IMR-90 (cell line): ENCODE measurements at regions not wholly inside any gene's neighbourhood (a gene's known extent, or its start where the extent isn't known, plus 50 kb on each side); places are given as distances from the start of the nearest gene placed in this dataset.

Experiments
- ATAC-seq: fragments of 200-7000 bp; cut with Tn5 transposase; 2 replicates; pipeline ENCODE4 v1.9.1; 2020; ENCODE audit warnings: low read depth, mild to moderate bottlenecking, moderate library complexity
- BruUV-seq: library from RNA; stranded (reverse); fragments of 400-500 nt; replicated peaks from 2 replicates; lab custom pipeline; 2021; lab: Mats Ljungman, UMichigan
- CTCF ChIA-PET: fragments of 300-600 bp; formaldehyde crosslinking; extraction: SDS; loops from one replicate; lab custom pipeline; 2021; ENCODE audit warnings: antibody characterized with exemption; lab: Yijun Ruan, JAX
- POLR2A ChIA-PET: fragments of 300-600 bp; sonication (Branson Sonifier 250); formaldehyde crosslinking; loops from one replicate; lab custom pipeline; 2022; ENCODE audit warnings: antibody characterized with exemption; ENCODE audit not compliant: unreplicated experiment; lab: Charles Lee
- DNase-seq: peaks from one replicate; pipeline ENCODE4 v3.0.0; 2013
- H2AFZ ChIP-seq: replicated peaks from 2 replicates; pipeline ENCODE3; 2013; ENCODE audit warnings: low read length, mild to moderate bottlenecking; ENCODE audit not compliant: poor library complexity
- H2AK5ac ChIP-seq: 2 replicates; pipeline ENCODE4 v1.6.1; 2013; ENCODE audit warnings: low read depth, low read length, inconsistent platforms
- H2AK9ac ChIP-seq: replicated peaks from 2 replicates; pipeline ENCODE3; 2013; ENCODE audit warnings: mild to moderate bottlenecking, low read depth, low read length, moderate library complexity; ENCODE audit not compliant: poor library complexity
- H2BK120ac ChIP-seq: 2 replicates; pipeline ENCODE4 v1.6.1; 2013; ENCODE audit warnings: low read depth, low read length, inconsistent platforms
- H2BK15ac ChIP-seq: 3 replicates; pipeline ENCODE4 v1.6.1; 2013; ENCODE audit warnings: low read depth, low read length, inconsistent platforms
- H2BK20ac ChIP-seq: 2 replicates; pipeline ENCODE4 v1.6.1; 2013; ENCODE audit warnings: low read depth, mild to moderate bottlenecking, inconsistent platforms, low read length, moderate library complexity
- H2BK5ac ChIP-seq: 2 replicates; pipeline ENCODE4 v1.6.1; 2013; ENCODE audit warnings: mild to moderate bottlenecking, low read depth, low read length, inconsistent platforms; ENCODE audit not compliant: poor library complexity, severe bottlenecking
- H3K14ac ChIP-seq: replicated peaks from 2 replicates; pipeline ENCODE4 v1.6.1; 2013; ENCODE audit warnings: low read depth, low read length, inconsistent platforms
- H3K18ac ChIP-seq: 2 replicates; pipeline ENCODE4 v1.6.1; 2013; ENCODE audit warnings: low read depth, low read length, control low read depth
- H3K23ac ChIP-seq: 2 replicates; pipeline ENCODE4 v1.6.1; 2013; ENCODE audit warnings: low read depth, low read length, inconsistent platforms
- H3K27ac ChIP-seq: 2 replicates; pipeline ENCODE4 v1.5.1; 2013; ENCODE audit warnings: mild to moderate bottlenecking, control low read depth, low read length; ENCODE audit not compliant: insufficient read depth
- H3K27me3 ChIP-seq: 2 replicates; pipeline ENCODE4 v1.6.1; 2013; ENCODE audit warnings: low read length; ENCODE audit not compliant: control insufficient read depth, insufficient read depth
- H3K36me3 ChIP-seq: 2 replicates; pipeline ENCODE4 v1.6.1; 2013; ENCODE audit warnings: low read length, mixed read lengths; ENCODE audit not compliant: control insufficient read depth, insufficient read depth
- H3K4ac ChIP-seq: 2 replicates; pipeline ENCODE4 v1.6.1; 2013; ENCODE audit warnings: low read depth, low read length, inconsistent platforms
- H3K4me1 ChIP-seq: 2 replicates; pipeline ENCODE4 v1.6.1; 2013; ENCODE audit warnings: low read length, mixed read lengths; ENCODE audit not compliant: control insufficient read depth, insufficient read depth
- H3K4me2 ChIP-seq: 2 replicates; pipeline ENCODE4 v1.6.1; 2013; ENCODE audit warnings: low read depth, mild to moderate bottlenecking, control low read depth, low read length, moderate library complexity
- H3K4me3 ChIP-seq: 2 replicates; pipeline ENCODE4 v1.5.1; 2013; ENCODE audit warnings: low read depth, mild to moderate bottlenecking, control low read depth, low read length, moderate library complexity; ENCODE audit not compliant: insufficient read depth
- H3K56ac ChIP-seq: 2 replicates; pipeline ENCODE4 v1.6.1; 2013; ENCODE audit warnings: low read length, inconsistent platforms; ENCODE audit not compliant: insufficient read depth; ENCODE audit errors: extremely low read depth
- H3K79me1 ChIP-seq, 2 experiments: 2 replicates each; pipeline ENCODE4 v1.6.1; 2013; ENCODE audit warnings: low read length in 2 of 2, inconsistent platforms in 1 of 2, low read depth in 1 of 2
- H3K9ac ChIP-seq: 2 replicates; pipeline ENCODE4 v1.6.1; 2013; ENCODE audit warnings: low read depth, low read length, control low read depth
- H3K9me1 ChIP-seq: 2 replicates; pipeline ENCODE4 v1.6.1; 2013; ENCODE audit warnings: low read length, inconsistent platforms; ENCODE audit not compliant: insufficient read depth
- H3K9me3 ChIP-seq: 2 replicates; pipeline ENCODE4 v1.6.1; 2013; ENCODE audit warnings: low read length; ENCODE audit not compliant: control insufficient read depth, insufficient read depth
- H4K20me1 ChIP-seq: 2 replicates; pipeline ENCODE4 v1.6.1; 2013; ENCODE audit warnings: low read length, inconsistent platforms; ENCODE audit not compliant: insufficient read depth
- H4K5ac ChIP-seq: 2 replicates; pipeline ENCODE4 v1.6.1; 2013; ENCODE audit warnings: mild to moderate bottlenecking, low read depth, low read length, control low read depth
- H4K8ac ChIP-seq, 2 experiments: 2 replicates each; pipeline ENCODE4 v1.6.1; 2013; ENCODE audit warnings: low read depth in 2 of 2, low read length in 2 of 2, control low read depth in 1 of 2, inconsistent platforms in 1 of 2
- H4K91ac ChIP-seq: 2 replicates; pipeline ENCODE4 v1.6.1; 2013; ENCODE audit warnings: low read depth, low read length, inconsistent platforms; ENCODE audit not compliant: insufficient read depth
- BHLHE40 ChIP-seq: fragments of 150-350 bp; IDR thresholded peaks from 2 replicates; pipeline ENCODE4 v1.6.1; 2016; ENCODE audit warnings: mild to moderate bottlenecking, low read depth, low read length
- CEBPB ChIP-seq: IDR thresholded peaks from 2 replicates; pipeline ENCODE4 v1.6.1; 2012; ENCODE audit warnings: low read depth, low read length, improper control_type of control experiment
- CHD1 ChIP-seq: IDR thresholded peaks from 2 replicates; pipeline ENCODE4 v1.6.1; 2012; ENCODE audit warnings: low read depth, low read length, improper control_type of control experiment
- CTCF ChIP-seq: conservative IDR thresholded peaks from 2 replicates; pipeline ENCODE4 v1.5.1; 2012; ENCODE audit warnings: mild to moderate bottlenecking, low read depth, low read length, improper control_type of control experiment
- ELK1 ChIP-seq: fragments of 150-350 bp; IDR thresholded peaks from 2 replicates; pipeline ENCODE4 v1.6.1; 2016; ENCODE audit warnings: low read depth, mild to moderate bottlenecking, low read length, moderate library complexity, borderline replicate concordance
- FOS ChIP-seq: fragments of 150-350 bp; IDR thresholded peaks from 2 replicates; pipeline ENCODE4 v1.6.1; 2016; ENCODE audit warnings: low read depth, low read length
- MAFK ChIP-seq: IDR thresholded peaks from 2 replicates; pipeline ENCODE4 v1.6.1; 2012; ENCODE audit warnings: low read depth, low read length, improper control_type of control experiment
- MXI1 ChIP-seq: IDR thresholded peaks from 2 replicates; pipeline ENCODE4 v1.6.1; 2012; ENCODE audit warnings: low read depth, mild to moderate bottlenecking, low read length, moderate library complexity, borderline replicate concordance
- NFE2L2 ChIP-seq: fragments of 150-350 bp; IDR thresholded peaks from 2 replicates; pipeline ENCODE4 v1.6.1; 2016; ENCODE audit warnings: low read depth, mild to moderate bottlenecking, low read length
- RAD21 ChIP-seq: IDR thresholded peaks from 2 replicates; pipeline ENCODE4 v1.6.1; 2012; ENCODE audit warnings: low read length, improper control_type of control experiment
- RCOR1 ChIP-seq: IDR thresholded peaks from 2 replicates; pipeline ENCODE4 v1.6.1; 2012; ENCODE audit warnings: mild to moderate bottlenecking, low read length, improper control_type of control experiment; ENCODE audit not compliant: insufficient replicate concordance
- RFX5 ChIP-seq: IDR thresholded peaks from 2 replicates; pipeline ENCODE4 v1.8.0; 2012; ENCODE audit warnings: low read depth, mild to moderate bottlenecking, low read length, moderate library complexity
- SMC3 ChIP-seq: fragments of 150-350 bp; IDR thresholded peaks from 2 replicates; pipeline ENCODE4 v1.6.1; 2016; ENCODE audit warnings: low read depth, mild to moderate bottlenecking, antibody characterized with exemption, low read length, moderate library complexity
- WGBS, 2 experiments: methylation state at CpG; one replicate each; pipeline versions ENCODE4 v1.1.5 to v1.1.7; 2013; ENCODE audit warnings: missing lambda C conversion rate in 2 of 2; ENCODE audit not compliant: insufficient read length in 1 of 2; ENCODE audit errors: extremely low coverage in 2 of 2; 5-methylcytosine and 5-hydroxymethylcytosine counted together
- dilution Hi-C: fragments of 300-500 bp; cut with HindIII; formaldehyde crosslinking; loops from one replicate; pipeline ENCODE4 v1.14.3; 2018; ENCODE audit warnings: low sequenced_read_pairs; ENCODE audit not compliant: unreplicated experiment
- in situ Hi-C: fragments of 300-500 bp; cut with MboI; formaldehyde crosslinking; loops from 3 replicates; pipeline ENCODE4 v1.14.3; 2019; ENCODE audit warnings: low sequenced_read_pairs, inconsistent platforms, mixed read lengths
- intact Hi-C: fragments of 100-400 bp; cut with micrococcal nuclease; formaldehyde crosslinking; loops from 2 replicates; pipeline ENCODE4 v1.10.0; 2022

- Histone ChIP-seq H2BK120ac (no peak overlapping the region), H3K4me3 (no peak overlapping the region), H4K91ac (no peak overlapping the region), H2AK5ac (no peak overlapping the region), H3K27ac (no peak overlapping the region), H3K9ac (no peak overlapping the region), H3K56ac (no peak overlapping the region), H4K8ac (no peak overlapping the region), H3K18ac (no peak overlapping the region), H3K27me3 (no peaks in the 10 kb centered on the region), H3K9me3 (no peaks in the 10 kb centered on the region), H3K79me1 (no peaks in the 10 kb centered on the region), H3K4ac (no peak overlapping the region), H2AFZ (no peak overlapping the region), H2BK5ac (no peak overlapping the region), H3K4me1 (peaks cover 2% of the 10 kb centered on the region; the same call in 1 of the 2 replicates), H3K23ac (no peak overlapping the region), H3K4me2 (no peak overlapping the region), H4K20me1 (no peaks in the 10 kb centered on the region), H4K5ac (no peak overlapping the region), H3K14ac (no peak overlapping the region), H2AK9ac (no peak overlapping the region), H3K9me1 (no peaks in the 10 kb centered on the region), H2BK20ac (no peak overlapping the region), H2BK15ac (no peak overlapping the region), H3K36me3 (no peaks in the 10 kb centered on the region)
- in situ Hi-C loops = no loop called here
- TF ChIP-seq MAFK (no peak), FOS (no peak), BHLHE40 (no peak), MXI1 (no peak), RFX5 (no peak), RAD21 (no peak), NFE2L2 (no peak), CEBPB (no peak), ELK1 (no peak), CTCF (no peak), RCOR1 (no peak), SMC3 (no peak), CHD1 (no peak)
- BruUV-seq = no TSS peak
- ATAC-seq = no peak
- dilution Hi-C loops = no loop called here
- WGBS, 2 experiments = no CpG with 5 or more reads among the region's 2 CpGs
- ChIA-PET POLR2A (no interaction called here), CTCF (no interaction called here)
- DNase-seq = no peak
- intact Hi-C loops = no loop called here
These were observed 316.2 kb upstream of the TBC1D5 start for GRCh38 chr3:18058666-18059065.
